ENCODE measurements at regions not wholly inside any gene's neighbourhood (a gene's known extent, or its start where the extent isn't known, plus 50 kb on each side); places are given as distances from the start of the nearest gene placed in this dataset.
"Not testable (repeated sequence)": the region's sequence is repeated elsewhere in the genome, so short reads cannot be mapped to it uniquely, and the experiment has no call there.

GRCh38 chr10:23543691-23544380, 105.0 kb downstream of the OTUD1 start:
- no peak for DNase-seq (ENCODE audit: low read depth)

DNA sequence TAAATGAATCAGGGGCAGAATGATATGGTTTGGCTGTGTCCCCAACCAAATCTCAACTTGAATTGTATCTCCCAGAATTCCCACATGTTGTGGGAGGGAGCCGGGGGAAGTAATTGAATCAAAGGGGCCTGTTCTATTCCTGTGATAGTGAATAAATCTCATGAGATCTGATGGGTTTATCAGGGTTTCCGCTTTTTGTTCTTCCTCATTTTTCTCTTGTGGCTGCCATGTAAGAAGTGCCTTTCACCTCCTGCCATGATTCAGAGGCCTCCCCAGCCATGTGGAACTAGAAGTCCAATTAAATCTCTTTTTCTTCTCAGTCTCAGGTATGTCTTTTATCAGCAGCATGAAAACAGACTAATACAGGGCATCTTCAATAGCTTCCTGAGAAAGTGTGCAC, 107.0 kb downstream of the OTUD1 start:
- DNase-seq (ENCODE audit: low read depth) = not testable (repeated sequence)

DNA sequence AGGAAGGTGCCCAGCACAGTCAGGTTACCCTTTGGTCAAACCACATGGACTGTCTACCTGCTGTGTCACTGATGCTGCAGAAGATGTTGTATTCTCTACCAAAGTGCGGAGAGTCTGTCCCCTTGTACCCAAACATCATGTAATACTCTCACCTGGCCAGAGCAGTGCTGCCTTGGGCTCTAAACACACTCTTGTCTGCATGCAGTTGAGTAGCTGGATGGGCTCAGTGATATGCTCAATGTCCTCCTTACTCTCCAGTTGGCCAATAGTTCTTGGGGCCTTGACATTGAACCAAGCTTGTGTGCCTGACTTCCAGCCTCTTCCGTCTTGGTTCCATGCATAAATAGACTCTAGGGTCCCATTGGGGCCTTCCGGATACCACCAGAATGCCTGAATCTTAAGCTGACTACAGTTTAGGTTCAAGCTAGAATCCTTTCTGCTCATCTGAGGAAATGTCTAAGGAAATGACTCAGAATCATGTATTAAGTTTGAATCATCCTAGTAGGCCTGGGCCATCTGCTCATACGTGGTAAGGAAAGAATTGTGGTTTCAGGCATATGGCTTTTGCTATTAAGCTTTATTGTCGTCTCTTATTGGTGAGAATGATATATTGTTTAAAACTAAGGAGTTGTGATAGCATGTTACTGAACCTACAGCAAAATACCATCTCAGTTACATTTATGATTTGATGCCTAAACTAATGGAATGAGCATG, 118.0 kb downstream of the OTUD1 start:
- DNase-seq (ENCODE audit: low read depth) = peak; percentile 64

- no peak for DNase-seq (ENCODE audit: low read depth)
These were observed 118.9 kb downstream of the OTUD1 start for GRCh38 chr10:23557777-23558176.

DNA sequence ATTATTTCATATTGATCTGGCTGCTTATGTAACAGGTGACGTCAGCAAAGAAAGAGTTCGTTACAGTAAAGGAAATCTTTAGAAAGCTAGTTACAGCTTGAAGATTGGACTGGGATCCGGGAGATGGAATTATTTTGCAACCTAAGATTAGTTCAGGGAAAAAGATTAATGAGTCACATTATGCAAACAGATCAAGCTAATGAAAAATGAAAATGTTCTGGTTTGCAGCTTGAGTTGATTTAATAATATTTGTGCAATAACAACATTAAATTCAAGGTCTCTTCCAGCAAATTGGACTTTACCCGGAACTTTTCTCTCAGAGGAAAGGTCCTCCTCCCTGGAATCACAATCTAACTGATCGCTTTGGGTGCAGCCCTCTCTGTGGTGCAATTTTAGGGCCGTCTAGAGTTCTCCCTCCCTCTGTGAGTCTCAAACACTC, 119.5 kb downstream of the OTUD1 start:
- no peak for DNase-seq (ENCODE audit: low read depth)

DNA sequence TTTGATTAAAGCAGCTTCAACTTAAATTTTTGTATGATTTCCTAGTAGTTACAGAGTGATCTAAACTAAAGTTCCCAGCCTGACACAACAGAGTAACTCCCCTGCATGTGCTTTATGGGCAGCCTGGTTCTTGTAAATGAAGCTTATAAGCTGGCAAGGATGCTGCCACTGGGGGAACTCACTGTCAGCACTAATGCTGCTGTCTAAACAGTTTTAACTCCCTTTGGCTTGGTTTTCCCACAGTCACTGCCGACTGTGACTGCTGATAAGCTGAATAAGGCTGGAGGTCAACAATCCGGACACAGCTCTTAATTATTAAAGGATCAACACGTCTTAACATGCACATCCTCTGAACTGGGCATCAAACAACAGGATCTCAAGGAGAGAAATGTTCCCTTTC, 130.1 kb downstream of the OTUD1 start:
- no peak for DNase-seq (ENCODE audit: low read depth)

GRCh38 chr10:23571884-23572283, 133.0 kb downstream of the OTUD1 start:
- no peak for DNase-seq (ENCODE audit: low read depth)

DNA sequence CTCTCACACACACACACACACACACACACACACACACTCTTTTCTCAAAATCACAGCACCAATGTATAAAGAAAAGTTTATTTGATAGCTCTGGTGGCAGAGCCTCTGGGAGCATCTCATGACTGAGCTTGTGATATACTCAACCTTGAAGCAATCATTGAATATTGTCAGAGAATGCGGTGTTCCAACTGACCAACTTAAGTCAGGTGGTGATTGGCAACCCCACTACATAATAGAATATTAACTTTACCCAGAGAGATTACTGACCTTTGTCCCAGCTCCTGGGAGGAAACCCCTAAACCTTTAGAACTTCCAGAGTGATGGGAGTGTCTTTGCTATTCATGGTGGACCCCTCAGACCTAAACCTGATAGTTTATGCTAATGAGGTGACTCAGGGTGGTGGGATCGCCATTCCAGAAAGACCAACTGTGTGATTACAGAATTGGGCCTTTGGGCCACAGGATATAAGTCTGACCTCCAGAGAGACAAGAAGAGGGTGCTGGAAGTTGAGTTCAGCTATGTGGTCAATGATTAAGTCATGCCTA, 143.1 kb downstream of the OTUD1 start:
- DNase-seq (ENCODE audit: low read depth) = no peak

GRCh38 chr10:23584396-23584795, 145.5 kb downstream of the OTUD1 start:
- no peak for DNase-seq (ENCODE audit: low read depth)

DNA sequence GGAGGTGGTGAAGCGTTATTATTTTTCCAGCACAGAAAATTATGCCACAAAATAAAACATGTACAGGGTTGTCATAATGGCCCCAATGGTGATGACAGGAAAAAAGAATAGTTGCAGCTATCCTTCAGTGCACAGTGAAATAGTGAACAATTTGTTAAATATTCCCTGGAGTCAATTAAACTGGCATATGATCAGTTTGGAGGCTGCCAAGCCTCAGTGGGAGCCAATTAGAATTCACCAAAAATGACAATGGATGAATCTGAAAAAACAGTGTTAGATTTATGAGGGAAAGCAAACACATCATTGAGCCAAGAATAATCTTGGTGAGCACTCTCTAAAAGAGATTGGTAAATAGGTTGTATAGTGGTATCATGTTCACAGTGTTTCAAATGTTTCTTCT, 146.3 kb downstream of the OTUD1 start:
- no peak for DNase-seq (ENCODE audit: low read depth)

DNA sequence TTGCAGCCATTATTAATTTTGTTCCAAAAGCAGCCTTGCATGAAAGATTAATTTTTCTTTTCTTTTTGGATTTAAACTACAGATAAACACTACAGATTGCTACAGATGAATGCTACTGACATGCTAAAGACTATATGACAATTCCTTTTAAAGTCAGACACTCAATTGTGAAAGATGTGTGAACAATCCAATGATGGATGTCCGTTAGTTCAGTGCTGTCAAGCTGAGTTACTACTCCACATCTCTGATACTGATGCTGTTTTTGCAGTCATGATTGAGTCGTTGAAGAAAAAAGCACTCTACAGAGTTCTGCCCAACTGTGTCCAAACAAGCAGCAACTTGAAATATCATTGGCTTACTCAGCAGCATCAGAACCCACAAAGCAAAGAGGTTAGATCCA, 146.8 kb downstream of the OTUD1 start:
- DNase-seq (ENCODE audit: low read depth) = no peak

- DNase-seq (ENCODE audit: low read depth) = not testable (repeated sequence)
These were observed 156.4 kb downstream of the OTUD1 start for GRCh38 chr10:23595278-23595677.

DNA sequence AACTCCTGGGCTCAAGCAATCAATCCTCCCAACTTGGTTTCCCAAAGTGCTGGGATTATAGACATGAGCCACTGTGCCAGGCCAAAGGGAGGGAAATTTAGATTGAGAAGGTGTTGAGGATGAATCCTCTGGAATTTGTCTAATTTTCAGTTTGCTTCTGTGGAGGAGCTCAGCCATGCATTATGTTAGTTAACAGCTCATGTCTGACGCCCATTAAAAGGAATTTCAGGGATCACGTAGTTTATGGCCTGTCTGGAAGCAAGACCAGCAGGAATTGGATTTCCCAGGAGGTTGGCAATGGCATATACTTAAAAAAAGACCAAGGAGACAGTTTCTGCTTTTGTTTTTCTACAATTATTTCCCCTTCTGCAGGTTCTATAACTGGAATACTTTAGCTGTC, 165.7 kb downstream of the OTUD1 start:
- no peak for DNase-seq (ENCODE audit: low read depth)

DNA sequence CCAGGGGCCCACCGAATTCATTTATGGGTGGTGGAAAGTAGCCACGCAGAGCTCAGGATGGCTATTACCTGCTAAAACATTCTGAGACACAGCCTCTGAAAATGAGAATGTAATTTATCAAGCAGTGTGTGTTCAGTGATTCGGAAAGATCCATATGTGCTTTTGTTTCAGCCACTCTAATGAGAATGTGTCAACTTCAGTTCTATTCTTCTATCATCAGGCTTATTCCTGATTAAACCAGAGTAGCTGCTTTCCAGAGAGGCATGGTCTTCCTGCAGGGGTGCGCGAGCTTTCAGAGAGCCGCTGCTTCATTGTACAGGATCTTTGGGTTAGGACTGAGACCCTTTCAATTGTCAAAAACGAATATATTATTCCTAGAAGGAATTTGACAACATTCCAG, 167.6 kb downstream of the OTUD1 start:
- no peak for DNase-seq (ENCODE audit: low read depth)

- DNase-seq (ENCODE audit: low read depth) = no peak
These were observed 170.1 kb downstream of the OTUD1 start for GRCh38 chr10:23608926-23609325.

DNA sequence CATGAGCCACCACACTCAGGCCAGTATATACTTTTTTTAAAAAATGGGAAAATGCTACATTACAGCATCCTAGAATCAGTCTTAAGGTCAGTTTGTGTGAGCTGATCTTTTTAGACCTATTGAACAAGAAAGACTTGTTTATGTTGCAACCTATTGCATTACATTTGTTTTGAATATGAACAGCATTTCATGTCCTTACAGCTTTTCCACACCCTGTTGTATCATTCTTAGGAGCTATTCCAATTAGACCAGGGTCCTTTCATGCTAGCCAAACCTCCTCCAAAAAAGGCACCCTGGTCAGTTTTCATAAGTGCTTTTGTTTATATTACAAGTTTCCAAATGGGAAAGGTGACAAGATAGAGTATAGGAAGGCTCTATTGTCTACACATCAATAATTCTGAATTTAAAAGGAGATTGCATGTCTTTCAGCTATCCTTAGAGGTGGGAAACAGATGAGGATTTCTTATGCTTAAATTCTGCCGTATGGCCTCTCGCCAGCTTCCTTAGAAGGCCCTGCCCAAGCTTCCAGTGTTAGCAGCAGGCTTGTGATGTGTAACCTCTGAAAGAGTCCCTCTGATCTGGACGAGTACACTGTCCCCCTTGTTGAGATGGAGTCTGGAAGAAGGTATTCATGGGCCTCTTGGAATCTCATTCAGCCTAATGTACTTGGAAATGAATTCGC, 171.9 kb downstream of the OTUD1 start:
- no peak for DNase-seq (ENCODE audit: low read depth)

DNA sequence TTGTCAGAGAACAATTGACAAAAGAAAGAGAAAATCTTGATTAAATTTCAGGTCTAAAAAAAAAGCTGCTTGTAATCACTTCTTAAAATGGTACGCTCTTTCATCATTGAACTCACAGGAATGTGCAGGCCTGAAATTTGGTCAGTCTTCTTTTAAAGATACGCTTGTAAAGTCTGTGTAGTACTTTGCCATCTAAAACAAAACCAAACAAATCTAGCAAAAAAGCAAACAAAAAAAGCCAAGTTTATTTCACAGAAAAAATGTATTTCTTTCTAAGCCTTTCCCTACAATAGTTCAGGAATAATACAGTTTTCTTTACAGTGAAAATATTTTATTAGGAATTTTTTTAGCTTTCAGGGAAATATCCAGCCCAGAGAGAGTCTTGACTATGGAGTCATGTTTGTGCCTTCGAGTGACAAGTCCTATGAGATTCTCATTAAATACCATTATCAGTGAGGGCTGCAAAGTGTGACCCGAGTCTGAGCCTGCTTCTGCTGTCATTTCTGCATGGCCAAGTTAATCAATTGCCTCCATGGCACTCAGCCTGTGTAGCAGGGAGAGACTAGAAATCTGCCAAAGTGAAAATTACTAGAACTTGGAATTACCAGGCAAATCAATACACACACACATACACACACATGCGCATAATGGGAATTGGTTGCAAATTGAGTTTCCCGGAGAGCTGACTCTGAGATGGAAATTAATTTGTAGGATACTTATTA, 172.6 kb downstream of the OTUD1 start:
- DNase-seq (ENCODE audit: low read depth) = no peak

GRCh38 chr10:23613900-23614299, 175.0 kb downstream of the OTUD1 start:
- no peak for DNase-seq (ENCODE audit: low read depth)

- DNase-seq (ENCODE audit: low read depth) = no peak
These were observed 175.6 kb downstream of the OTUD1 start for GRCh38 chr10:23614483-23614882.

- no peak for DNase-seq (ENCODE audit: low read depth)
These were observed 191.5 kb downstream of the OTUD1 start for GRCh38 chr10:23630376-23630775.

DNA sequence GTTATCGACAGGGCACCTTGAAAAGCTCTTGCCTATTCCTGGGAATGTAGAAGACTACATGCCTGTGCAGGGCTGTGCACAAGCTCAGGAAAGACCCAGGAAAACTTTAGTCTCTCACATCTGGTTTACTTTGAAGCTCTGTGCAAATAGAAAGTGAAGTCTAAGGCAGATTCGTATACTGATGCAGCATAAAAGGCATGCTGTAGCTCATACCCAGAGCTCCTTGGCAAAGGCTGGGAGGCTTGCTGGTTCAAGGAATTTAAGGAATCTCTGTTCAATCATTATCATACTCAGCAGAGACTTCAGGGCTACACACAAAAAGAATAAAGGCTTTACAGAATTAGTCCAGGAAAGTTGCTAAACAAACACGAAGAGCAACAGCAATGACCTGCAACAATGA, 192.0 kb downstream of the OTUD1 start:
- peak; percentile 1 for DNase-seq (ENCODE audit: low read depth)

DNA sequence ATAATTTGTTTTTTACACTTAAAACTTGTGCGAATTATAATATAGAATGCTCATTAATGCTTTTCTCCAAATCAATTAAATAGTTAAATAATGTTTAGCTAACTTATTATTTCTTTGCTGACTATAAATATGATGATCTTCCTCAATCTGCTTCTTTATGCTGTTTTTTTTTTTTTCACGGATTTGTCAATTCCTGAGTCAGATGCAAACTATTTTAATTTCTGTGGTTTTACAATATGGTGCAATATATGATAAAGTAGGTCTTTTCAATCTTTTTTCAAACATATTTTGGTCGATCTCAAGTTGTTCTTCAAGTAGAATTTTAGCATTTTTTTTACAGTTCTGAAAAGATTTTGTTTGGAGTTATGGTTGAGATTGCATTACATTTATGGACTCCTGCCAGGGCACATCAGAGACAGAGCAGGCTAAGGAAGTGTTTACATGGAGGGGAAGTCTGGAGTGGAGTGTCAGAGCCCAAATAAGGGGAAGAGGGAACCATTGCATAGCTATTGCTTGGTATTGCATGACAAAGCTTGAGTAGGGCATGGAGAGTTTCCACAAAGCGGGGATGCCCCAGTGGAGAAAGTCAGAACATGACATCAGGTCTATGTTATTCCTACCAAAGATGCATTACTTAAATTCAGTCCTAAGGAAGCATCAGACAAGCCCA, 204.4 kb downstream of the OTUD1 start:
- peak; percentile 0 for DNase-seq (ENCODE audit: low read depth)

Data from iris pigment epithelial cell (primary cell).